GM18507 (cell line): ENCODE measurements at regions not wholly inside any gene's neighbourhood (a gene's known extent, or its start where the extent isn't known, plus 50 kb on each side); places are given as distances from the start of the nearest gene placed in this dataset.
"Not testable (repeated sequence)": the region's sequence is repeated elsewhere in the genome, so short reads cannot be mapped to it uniquely, and the experiment has no call there.

Source experiments
- DNase-seq: peaks from one replicate; pipeline ENCODE4 v3.0.0; 2011; ENCODE audit warnings: low read depth; ENCODE audit not compliant: insufficient read length; ENCODE audit errors: extremely low spot score
- FAIRE-seq: peaks from 2 replicates; lab custom pipeline; 2011; peaks lifted over from hg19 to GRCh38; lab: Jason Lieb, UNC

DNA sequence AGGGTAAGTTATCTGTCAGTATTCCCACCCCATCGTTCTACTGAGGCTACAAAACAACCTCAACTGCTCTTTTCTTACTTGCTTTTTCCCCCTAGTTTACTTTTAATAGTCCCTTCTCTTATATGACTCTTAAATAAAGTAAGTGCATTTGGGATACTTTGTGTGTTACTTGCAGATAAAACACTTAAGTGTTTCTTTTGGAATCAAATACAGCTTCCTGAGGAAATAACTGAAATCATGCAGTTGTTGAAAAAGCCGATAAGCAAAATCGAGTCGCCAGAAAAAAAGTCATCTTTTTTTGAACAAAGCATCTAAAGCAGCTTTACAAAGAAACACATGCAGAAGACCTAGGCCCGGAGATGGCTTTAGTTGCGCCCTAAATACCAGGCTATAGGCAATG, 53.5 kb upstream of the EPB41L4A start:
- no peak for FAIRE-seq
- DNase-seq, result no peak

DNA sequence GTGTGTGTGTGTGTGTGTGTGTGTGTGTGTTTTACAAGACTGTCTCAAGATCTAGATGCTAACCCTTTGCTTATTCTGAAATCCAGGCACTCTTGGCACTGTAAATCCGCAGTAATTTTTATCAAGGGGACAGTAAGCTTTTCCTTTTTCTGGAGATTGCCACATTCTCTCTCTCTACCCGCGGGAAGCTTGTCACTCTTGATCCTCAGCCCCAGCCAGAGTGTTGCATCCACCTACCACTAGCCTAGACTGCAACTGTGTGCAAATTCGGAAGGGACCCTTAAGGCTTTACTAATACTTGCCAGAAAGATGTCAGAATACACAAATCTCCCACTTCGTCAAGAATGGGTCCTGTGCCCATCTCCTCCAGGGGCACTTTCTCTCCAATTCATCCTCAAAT, 54.9 kb upstream of the EPB41L4A start:
- DNase-seq (no peak), FAIRE-seq (no peak)

DNA sequence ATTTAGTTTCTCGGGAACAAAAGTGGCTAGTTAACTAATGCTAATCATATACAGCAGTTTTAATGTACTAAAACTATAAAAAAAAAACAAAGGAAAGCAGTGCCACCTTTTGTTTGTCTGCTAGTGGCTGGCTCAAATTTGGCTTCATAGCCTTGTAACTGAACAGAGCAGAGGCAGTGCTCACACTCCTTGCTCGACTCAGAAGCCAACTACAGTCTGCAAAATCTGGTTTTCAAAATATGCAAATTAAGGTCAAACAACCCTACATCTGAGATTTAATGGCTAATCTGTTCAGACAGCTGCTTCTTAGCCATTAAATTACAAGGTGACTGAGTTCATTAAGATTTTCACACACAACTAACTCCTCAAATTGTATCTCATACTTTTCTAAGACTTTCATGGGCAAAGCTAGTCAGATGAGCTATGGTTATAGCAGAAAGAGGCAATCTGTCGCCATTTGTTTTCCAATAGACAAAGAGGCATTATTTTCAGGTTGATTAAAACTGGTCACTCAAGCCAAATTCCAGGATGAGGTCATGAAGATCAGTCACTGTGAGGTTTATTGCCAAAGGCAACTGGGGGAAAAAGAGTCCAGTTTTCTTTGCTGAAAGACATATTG, 56.8 kb upstream of the EPB41L4A start:
- DNase-seq, result no peak
- FAIRE-seq, result no peak

- DNase-seq (no peak), FAIRE-seq (no peak)
These were observed 60.3 kb upstream of the EPB41L4A start for GRCh38 chr5:112479418-112479817.

GRCh38 chr5:112480501-112480900, 61.4 kb upstream of the EPB41L4A start:
- FAIRE-seq (no peak), DNase-seq (no peak)

GRCh38 chr5:112483704-112484103, 64.6 kb upstream of the EPB41L4A start:
- DNase-seq (no peak), FAIRE-seq (no peak)

- DNase-seq (no peak), FAIRE-seq (no peak)
These were observed 66.9 kb upstream of the EPB41L4A start for GRCh38 chr5:112485934-112486355.

GRCh38 chr5:112491257-112491656, 72.2 kb upstream of the EPB41L4A start:
- FAIRE-seq (no peak), DNase-seq (no peak)

DNA sequence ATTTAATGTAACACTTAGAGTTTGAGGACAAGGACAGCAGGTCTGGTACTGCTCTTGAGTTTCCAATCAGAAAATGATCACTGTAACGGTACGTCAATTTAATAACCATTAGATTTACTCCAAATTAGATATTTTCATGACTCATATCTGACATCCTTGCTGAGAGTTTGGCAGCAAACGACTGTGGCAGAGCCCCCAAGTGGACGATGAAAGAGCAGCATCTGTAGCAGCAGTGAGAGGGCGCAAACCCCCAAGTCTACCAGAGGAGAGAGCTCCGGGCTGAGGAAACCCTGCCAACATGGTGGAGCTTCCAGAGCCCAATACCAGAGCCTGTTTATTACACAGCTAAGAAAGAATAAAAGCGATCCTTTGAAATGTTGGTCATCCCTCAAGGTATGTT, 73.2 kb upstream of the EPB41L4A start:
- FAIRE-seq (peak; percentile 87), DNase-seq (peak; percentile 39)

- not testable (repeated sequence) for DNase-seq, FAIRE-seq
These were observed 84.8 kb upstream of the EPB41L4A start for GRCh38 chr5:112503749-112504501.

DNA sequence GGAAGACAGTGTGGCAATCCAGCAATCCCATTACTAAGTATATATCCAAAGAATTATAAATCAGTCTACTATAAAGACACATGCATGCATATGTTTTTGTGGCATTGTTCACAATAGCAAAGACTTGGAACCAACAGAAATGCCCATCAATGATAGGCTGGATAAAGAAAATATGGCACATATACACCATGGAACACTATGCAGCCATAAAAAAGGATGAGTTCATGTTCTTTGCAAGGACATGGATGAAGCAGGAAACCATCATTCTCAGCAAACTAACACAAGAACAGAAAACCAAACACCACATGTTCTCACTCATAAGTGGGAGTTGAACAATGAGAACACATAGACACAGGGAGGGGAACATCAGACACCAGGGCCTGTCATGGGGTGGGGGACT, 90.0 kb upstream of the EPB41L4A start:
- DNase-seq, FAIRE-seq: not testable (repeated sequence)

GRCh38 chr5:112511920-112512319, 92.8 kb upstream of the EPB41L4A start:
- DNase-seq, result no peak
- FAIRE-seq, result no peak

GRCh38 chr5:112512901-112513300, 93.8 kb upstream of the EPB41L4A start:
- no peak for FAIRE-seq
- DNase-seq, result no peak

DNA sequence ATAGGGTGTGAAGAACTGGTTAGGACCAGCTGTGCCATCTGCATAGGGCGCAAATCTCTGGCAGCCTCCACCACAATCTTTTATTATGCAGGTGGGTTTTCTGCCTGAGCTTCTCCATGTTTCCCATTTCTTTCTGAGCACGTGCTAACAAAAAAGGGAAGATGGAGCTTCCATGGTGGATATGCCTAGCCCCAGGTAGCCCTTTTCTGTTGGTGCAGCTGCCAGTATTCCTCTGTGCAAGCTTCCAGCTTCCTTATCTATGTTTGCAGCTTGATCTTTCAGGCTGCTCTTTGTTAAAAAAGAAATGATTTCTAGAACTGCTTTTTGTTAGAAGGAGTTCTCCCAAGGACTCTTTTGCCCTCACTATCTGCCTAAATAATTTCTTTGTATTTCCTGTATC, 95.0 kb upstream of the EPB41L4A start:
- FAIRE-seq (no peak), DNase-seq (no peak)

DNA sequence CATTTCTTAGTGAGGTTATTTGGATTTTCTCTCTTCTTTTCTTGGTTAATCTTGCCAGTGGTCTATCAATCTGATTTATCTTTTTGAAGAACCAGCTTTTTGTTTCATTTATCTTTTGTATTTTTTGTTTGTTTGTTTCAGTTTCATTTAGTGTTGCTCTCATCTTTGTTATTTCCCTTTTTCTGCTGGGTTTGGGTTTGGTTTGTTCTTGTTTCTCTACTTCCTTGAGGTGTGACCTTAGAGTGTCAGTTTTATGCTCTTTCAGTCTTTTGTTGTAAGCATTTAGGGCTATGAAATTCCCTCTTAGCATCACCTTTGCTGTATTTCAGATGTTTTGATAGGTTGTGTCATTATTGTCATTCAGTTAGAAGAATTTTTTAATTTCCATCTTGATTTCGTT, 101.4 kb upstream of the EPB41L4A start:
- FAIRE-seq, result peak; percentile 84
- not testable (repeated sequence) for DNase-seq

DNA sequence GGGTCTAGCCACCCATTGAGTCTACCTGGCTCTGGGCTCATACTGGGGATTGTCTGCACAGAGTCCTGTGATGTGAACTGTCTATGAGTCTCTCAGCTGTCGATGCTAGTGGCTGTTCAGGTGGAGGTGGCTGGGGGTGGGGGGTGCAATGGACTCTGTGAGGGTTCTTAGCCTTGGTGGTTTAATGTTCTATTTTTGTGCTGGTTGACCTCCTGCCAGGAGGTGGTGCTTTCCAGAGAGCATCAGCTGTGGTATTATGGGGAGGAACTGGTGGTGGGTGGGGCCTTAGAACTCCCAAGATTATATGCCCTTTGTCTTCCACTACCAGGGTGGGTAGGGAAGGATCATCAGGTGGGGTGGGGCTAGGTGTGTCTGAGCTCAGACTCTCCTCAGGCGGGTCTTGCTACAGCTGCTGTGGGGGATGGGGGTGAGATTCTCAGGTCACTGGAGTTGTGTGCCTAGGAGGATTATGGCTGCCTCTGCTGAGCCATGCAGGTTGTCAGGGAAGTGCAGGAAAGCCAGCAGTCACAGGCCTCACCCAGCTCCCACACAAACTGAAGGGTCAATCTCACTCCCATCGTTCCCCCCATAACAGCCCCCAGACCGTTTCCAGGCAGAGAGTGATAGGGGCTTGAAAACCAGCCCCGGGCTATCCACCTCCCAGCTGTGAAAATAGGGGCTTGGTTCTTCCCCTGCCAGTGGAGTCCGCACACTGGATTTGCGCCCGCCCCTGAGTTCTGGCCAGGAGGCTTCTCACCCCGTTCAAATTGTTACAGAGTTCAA, 104.0 kb upstream of the EPB41L4A start:
- FAIRE-seq, result peak; percentile 89
- not testable (repeated sequence) for DNase-seq

GRCh38 chr5:112523674-112524263, 104.7 kb upstream of the EPB41L4A start:
- DNase-seq, result not testable (repeated sequence)
- peak; percentile 97 for FAIRE-seq

GRCh38 chr5:112525217-112525616, 106.1 kb upstream of the EPB41L4A start:
- peak; percentile 60 for FAIRE-seq
- no peak for DNase-seq

- DNase-seq (no peak), FAIRE-seq (no peak)
These were observed 109.9 kb upstream of the EPB41L4A start for GRCh38 chr5:112528928-112529327.

- FAIRE-seq (peak; percentile 44), DNase-seq (no peak)
These were observed 110.4 kb upstream of the EPB41L4A start for GRCh38 chr5:112529525-112529924.
